SJSA1 (cell line): ENCODE measurements at regions not wholly inside any gene's neighbourhood (a gene's known extent, or its start where the extent isn't known, plus 50 kb on each side); places are given as distances from the start of the nearest gene placed in this dataset.

ENCODE experiments used
- DNase-seq, 2 experiments: peaks; one replicate each; pipeline ENCODE4 v3.0.0-alpha.2; 2015 to 2020; ENCODE audit warnings: low spot score in 2 of 2, low read depth in 1 of 2
- H3K27ac ChIP-seq: fragments of 250-450 bp; sonication (Bioruptor Pico); 2 replicates; pipeline ENCODE4 v1.5.1; 2020; ENCODE audit warnings: mild to moderate bottlenecking, moderate library complexity
- H3K27me3 ChIP-seq: fragments of 250-450 bp; sonication (Bioruptor Pico); replicated peaks from 2 replicates; pipeline ENCODE4 v1.5.1; 2020; ENCODE audit warnings: mild to moderate bottlenecking, moderate library complexity
- H3K36me3 ChIP-seq: fragments of 250-450 bp; sonication (Bioruptor Pico); 2 replicates; pipeline ENCODE4 v1.5.1; 2020; ENCODE audit warnings: mild to moderate bottlenecking
- H3K4me1 ChIP-seq: fragments of 250-450 bp; sonication (Bioruptor Pico); replicated peaks from 2 replicates; pipeline ENCODE4 v1.6.1; 2021; ENCODE audit warnings: mild to moderate bottlenecking
- H3K4me3 ChIP-seq: fragments of 250-450 bp; sonication (Bioruptor Pico); 2 replicates; pipeline ENCODE4 v1.5.1; 2020; ENCODE audit warnings: mild to moderate bottlenecking
- H3K9me3 ChIP-seq: fragments of 250-450 bp; sonication (Bioruptor Pico); replicated peaks from 2 replicates; pipeline ENCODE4 v1.5.1; 2020; ENCODE audit warnings: mild to moderate bottlenecking

DNA sequence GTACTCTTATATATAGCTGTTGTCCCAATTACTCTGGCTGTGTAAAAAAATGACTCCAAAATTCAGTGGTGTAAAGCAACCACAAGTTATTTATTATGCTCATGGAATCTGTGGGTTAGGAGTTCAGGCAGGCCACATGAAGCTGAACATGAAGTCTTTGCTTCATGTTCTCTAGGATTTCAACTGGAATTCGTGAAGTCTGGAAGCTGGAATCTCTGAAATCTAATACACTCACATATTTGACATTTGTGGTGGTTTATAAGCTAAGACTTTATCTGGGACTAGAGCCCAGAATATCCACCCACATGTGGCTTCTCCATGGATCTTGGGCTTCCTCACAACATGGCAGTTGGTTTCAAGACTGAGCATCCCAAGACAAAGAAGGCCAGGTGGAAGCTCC is 430.6 kb downstream of the MIAT start:
- Histone ChIP-seq H3K9me3 (no peaks in the 10 kb centered on the region; the same call in 1 of the 2 replicates), H3K4me3 (no peak overlapping the region), H3K4me1 (no peaks in the 10 kb centered on the region), H3K27me3 (no peaks in the 10 kb centered on the region), H3K27ac (no peak overlapping the region), H3K36me3 (no peaks in the 10 kb centered on the region)
- no peak for DNase-seq

DNA sequence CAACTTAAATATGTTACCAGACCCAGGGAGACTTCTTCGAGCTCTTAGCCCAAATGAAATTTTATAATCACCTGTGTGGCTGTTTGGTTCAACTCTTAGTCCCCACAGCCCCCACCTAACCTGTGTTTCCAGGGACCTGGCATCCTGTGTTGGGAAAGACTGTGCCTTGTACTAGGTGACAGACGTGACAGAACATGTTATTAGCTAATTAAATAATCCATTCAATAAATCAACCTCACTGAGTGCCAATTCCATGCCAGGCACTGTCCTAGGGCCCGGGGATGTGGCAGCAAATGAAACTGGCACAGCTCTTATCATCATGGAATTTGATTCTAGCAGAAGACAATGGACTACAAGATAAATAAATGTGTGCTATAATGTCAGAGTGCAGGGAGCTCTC is 431.9 kb downstream of the MIAT start:
- Histone ChIP-seq H3K27ac (no peak overlapping the region), H3K27me3 (no peaks in the 10 kb centered on the region), H3K9me3 (no peaks in the 10 kb centered on the region; the same call in 1 of the 2 replicates), H3K4me3 (no peak overlapping the region), H3K36me3 (no peaks in the 10 kb centered on the region), H3K4me1 (no peaks in the 10 kb centered on the region)
- DNase-seq: no peak

DNA sequence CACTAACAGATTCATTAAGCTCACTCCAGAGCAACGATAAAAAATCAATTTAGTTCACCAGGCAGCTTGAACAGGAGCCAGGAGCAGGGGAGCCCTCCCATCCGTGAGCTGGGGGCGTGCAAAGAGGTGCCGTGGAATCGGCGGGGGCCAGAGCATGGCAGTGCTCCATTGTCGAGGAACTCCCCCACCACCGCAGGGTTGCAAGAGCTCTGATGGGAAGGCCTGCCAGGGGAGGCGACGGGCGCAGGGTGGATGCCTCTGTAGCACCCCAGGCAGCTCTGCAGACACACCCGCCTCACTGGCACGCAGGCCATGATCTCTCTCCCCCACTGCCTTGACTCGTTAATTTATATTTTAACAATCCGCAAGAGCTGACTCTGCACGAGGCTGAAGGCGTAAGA is 433.2 kb downstream of the MIAT start:
- no peak for DNase-seq
- no peak overlapping the region for H3K27ac ChIP-seq
- no peak overlapping the region for H3K4me3 ChIP-seq
- H3K27me3 ChIP-seq: no peaks in the 10 kb centered on the region
- no peaks in the 10 kb centered on the region for H3K4me1 ChIP-seq
- H3K9me3 ChIP-seq: no peaks in the 10 kb centered on the region; the same call in 1 of the 2 replicates
- H3K36me3 ChIP-seq: no peaks in the 10 kb centered on the region

DNA sequence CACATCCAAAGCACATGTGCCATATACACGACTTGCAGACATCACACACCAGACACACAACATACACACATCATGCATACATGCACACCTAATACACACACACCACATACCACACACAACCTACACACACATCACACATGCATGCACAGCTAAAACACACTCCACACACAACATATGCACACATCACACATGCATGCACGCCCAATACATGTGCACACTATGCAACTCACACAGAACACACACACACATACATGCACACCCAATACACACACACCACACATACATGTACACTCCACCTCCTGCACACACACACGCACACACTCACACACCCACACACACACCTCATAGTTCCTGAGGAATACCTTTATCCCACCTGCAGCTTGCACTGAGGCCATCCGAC is 436.0 kb downstream of the MIAT start:
- Histone ChIP-seq H3K27ac (no peak overlapping the region), H3K4me3 (no peak overlapping the region), H3K36me3 (no peaks in the 10 kb centered on the region), H3K9me3 (no peaks in the 10 kb centered on the region; the same call in 1 of the 2 replicates), H3K4me1 (no peaks in the 10 kb centered on the region), H3K27me3 (no peaks in the 10 kb centered on the region)
- DNase-seq: no peak

DNA sequence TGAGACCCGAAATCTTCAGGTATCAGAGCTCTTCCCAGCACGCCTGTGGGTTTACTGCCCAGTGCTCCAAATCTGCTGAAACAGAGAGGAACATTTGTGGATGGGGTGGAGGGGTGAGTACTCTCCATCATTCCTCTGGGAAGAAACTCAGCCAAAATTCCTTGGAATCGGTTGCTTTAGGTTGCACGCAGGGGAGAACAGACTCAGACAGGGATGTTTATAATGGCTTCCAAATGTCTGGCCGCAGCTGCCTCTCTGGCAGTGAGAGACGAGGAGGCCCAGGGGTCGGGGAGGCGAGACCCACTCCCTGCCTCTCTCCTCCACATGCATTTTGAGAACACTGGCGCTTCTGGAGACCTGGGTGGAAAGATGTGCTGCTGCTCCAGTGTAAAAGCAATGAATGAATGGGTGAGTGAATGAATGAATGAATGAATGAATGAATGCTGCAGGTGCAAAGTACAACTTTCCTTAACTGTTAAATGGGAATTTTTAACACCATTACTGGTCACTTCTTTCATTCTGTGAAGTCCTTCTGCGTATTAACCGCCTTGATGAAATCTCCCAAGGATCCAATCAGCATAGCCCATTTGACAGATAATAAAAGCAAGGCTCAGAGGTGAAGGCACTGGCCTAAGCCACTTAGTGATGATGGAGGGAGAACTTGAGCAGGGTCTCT is 437.4 kb downstream of the MIAT start:
- DNase-seq: no peak
- no peaks in the 10 kb centered on the region for H3K4me1 ChIP-seq
- no peaks in the 10 kb centered on the region; the same call in 1 of the 2 replicates for H3K9me3 ChIP-seq
- no peaks in the 10 kb centered on the region for H3K27me3 ChIP-seq
- no peak overlapping the region for H3K4me3 ChIP-seq
- H3K36me3 ChIP-seq: no peaks in the 10 kb centered on the region
- no peak overlapping the region for H3K27ac ChIP-seq

DNA sequence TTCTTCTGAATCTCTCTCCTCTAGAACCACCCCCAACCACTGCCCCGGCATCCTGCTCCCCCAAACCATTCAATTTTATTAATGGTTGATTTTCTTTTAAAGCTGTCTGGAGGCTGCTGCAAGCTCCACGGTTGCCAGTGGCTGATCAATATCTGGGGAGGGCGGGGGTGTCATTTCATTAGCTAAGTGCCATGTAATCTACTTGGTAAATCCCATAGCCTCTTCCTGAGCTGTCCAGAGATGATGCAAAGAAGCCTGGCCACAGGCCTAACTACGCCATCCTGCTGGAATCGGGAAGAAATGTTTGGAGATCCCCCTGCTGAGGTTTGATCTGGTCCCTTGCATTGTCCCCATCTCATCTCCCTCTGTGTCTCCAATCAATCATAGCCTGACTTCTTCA is 440.1 kb downstream of the MIAT start:
- no peak overlapping the region for H3K4me3 ChIP-seq
- H3K9me3 ChIP-seq: no peaks in the 10 kb centered on the region; the same call in 1 of the 2 replicates
- DNase-seq: no peak
- no peaks in the 10 kb centered on the region for H3K27me3 ChIP-seq
- H3K27ac ChIP-seq: no peak overlapping the region
- H3K4me1 ChIP-seq: peaks cover 10% of the 10 kb centered on the region
- H3K36me3 ChIP-seq: no peaks in the 10 kb centered on the region

DNA sequence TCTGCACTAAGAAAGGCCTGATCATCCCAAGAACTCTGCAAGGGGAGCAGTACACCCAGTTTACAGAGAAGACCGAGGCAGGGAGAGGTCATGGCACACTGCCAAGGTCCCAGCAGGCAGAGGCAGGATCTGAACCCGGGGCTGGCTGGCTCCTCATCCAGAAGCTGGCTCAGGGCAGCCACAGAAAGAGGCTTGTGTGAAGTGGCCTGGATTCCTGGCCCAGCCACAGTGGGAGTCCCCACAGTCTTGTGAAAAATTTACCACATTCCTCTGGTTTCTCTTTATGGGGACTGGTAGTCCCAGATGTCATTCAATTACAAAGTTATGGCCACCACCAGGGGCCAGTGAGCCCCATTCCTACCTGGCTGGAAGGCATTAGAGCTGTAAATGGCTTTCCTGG is 440.5 kb downstream of the MIAT start:
- DNase-seq: peak in 1 of 2 experiments; percentile 23
- Histone ChIP-seq H3K27me3 (no peaks in the 10 kb centered on the region), H3K4me3 (no peak overlapping the region)

DNA sequence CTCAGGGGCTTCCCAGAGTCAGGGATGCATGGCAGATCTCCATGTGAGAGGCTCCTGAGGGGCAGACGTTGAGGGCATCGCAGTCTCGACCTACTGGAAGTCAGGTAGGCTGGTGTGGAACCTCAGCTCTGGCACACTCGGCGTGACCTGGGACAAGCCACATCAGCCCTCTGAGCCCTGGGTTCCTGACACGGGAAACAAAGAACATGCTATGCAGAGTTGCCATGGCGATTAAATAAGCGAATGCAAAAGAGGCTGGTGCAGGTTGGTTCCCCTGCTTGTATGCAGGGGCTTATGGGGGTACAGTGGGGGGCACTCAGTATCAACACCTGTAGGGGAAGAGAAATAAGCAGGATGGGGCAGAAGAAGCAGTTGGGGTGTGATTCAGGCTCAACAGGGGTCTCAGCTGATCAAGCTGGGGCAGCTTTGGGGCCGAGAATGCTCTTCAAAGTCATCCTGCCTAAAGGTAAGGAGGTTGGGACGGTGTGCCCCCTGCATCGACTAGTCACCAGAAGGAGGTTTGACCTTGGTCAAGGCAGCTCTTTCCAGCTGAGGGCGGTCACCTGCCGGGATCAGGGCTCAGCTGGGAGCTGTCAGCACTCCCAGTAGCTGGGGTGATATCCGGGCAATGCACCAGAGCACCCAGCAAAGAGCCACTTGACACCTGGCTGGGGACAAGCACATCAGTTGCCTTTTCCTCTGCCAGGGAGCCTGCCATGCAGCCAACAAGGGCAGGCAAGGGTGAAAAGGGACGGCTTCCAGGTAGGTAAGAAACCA is 442.7 kb downstream of the MIAT start:
- Histone ChIP-seq H3K4me1 (peaks cover 13% of the 10 kb centered on the region), H3K36me3 (no peaks in the 10 kb centered on the region), H3K9me3 (no peaks in the 10 kb centered on the region), H3K27me3 (no peaks in the 10 kb centered on the region), H3K27ac (no peak overlapping the region), H3K4me3 (no peak overlapping the region)
- no peak for DNase-seq

More for the DNA sequence above, 440.5 kb downstream of the MIAT start:
- Histone ChIP-seq H3K4me1 (peaks cover 10% of the 10 kb centered on the region), H3K36me3 (no peaks in the 10 kb centered on the region), H3K9me3 (no peaks in the 10 kb centered on the region; the same call in 1 of the 2 replicates), H3K27ac (no peak overlapping the region)

DNA sequence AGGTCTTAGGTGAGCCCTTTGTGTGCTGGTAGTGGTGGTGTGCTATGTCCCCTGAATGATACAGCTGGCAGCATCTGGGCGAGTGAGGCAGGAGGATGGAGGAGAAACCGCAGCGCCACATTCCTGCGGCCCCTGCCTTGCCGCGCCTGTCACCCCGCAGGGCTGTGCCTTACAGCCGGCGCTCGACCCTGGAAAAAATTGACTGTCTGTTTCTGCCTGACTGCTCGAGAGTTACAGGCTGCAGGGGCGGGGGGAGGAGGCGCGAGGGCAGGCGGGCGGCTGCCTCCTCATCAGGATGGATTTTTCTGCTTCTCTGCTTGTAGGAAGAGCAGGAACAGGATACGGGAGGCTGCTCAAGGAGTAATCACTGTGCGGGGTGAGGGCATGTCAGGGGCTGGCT is 443.4 kb downstream of the MIAT start:
- Histone ChIP-seq H3K9me3 (no peaks in the 10 kb centered on the region), H3K36me3 (no peaks in the 10 kb centered on the region), H3K4me1 (peaks cover 19% of the 10 kb centered on the region), H3K27me3 (no peaks in the 10 kb centered on the region), H3K27ac (no peak overlapping the region), H3K4me3 (no peak overlapping the region)
- DNase-seq: peak; percentile 60 to 69

DNA sequence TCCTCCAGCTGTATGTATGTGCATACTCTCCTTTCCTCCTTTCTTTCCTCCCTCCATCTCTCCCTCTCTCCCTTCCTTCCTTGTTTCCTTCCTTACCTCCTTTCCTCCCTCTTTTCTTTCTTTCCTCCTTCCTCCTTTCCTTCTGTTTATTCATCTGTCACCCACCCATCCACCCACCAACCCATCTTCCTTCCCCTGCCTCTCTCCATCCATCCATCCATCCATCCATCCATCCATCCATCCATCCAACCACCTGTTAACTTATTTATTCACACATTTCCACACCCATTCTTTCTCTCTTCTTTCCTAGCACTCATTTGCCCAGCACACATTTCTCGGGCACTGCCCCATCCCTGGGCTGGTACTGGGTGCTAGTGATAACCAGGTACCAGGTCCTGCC is 443.9 kb downstream of the MIAT start:
- Histone ChIP-seq H3K36me3 (no peaks in the 10 kb centered on the region), H3K4me1 (peaks cover 24% of the 10 kb centered on the region), H3K27ac (no peak overlapping the region), H3K27me3 (no peaks in the 10 kb centered on the region), H3K4me3 (no peak overlapping the region), H3K9me3 (no peaks in the 10 kb centered on the region)
- no peak for DNase-seq

DNA sequence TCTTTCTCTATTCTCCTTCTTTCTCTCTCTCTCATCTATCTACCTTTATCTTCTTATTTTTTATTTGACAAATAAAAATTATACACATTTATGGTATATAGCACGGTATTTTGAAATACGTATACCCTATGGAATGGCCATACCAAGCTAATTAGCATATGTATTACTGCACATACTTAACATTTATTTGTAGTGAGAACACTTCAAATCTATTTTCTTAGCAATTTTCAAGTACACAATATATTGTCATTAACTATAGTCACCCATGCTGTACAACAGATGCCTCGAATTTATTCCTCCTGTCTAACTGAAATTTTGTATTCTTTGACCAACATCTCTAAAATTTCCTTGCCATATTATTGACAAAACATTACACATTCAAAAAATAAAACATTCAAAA is 447.1 kb downstream of the MIAT start:
- Histone ChIP-seq H3K27me3 (no peaks in the 10 kb centered on the region), H3K4me1 (peaks cover 51% of the 10 kb centered on the region), H3K27ac (no peak overlapping the region), H3K9me3 (no peaks in the 10 kb centered on the region), H3K4me3 (no peak overlapping the region), H3K36me3 (no peaks in the 10 kb centered on the region)
- no peak for DNase-seq

DNA sequence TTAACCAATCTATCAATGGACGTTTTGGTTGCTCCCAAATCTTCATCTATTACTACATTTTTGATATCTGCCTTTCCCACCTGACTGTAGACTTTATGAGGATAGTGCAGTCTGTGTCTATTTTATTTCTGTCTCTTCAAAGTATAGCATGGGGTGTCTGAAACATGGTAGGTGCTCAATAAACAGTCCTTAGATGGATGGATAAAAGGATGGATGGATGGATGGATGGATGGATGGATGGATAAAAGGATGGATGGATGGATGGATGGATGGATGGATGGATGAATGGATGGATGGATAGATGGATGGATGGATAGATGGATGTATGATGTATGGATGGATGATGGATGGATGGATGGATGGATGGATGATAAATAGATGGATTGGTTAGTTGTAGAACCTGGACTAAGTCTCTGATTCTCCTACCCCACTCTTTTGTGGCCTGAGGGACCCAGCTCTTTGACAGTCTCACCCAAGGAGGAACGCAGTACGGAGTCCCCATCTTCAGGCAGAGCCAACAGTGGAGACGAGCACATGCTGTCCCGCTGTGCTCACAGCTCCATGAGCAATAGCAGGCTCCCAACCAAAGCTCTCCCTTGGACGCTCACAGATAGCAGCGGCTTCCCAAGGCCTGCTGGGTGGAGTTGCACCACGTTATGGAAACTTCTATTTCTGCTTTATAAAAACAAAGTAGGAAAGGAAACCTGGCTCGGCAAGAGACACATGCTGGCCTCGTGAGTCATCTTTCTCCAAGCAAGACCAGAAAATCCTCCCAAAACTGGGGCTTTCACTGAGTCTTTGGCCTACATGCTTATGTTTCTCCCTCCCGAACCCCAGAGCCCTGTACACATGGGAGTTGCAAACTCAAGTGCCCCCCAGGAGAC is 448.0 kb downstream of the MIAT start:
- Histone ChIP-seq H3K4me3 (no peak overlapping the region), H3K36me3 (no peaks in the 10 kb centered on the region), H3K4me1 (peaks cover 59% of the 10 kb centered on the region), H3K27ac (no peak overlapping the region), H3K27me3 (no peaks in the 10 kb centered on the region), H3K9me3 (no peaks in the 10 kb centered on the region)
- DNase-seq: peak; percentile 42 to 56

DNA sequence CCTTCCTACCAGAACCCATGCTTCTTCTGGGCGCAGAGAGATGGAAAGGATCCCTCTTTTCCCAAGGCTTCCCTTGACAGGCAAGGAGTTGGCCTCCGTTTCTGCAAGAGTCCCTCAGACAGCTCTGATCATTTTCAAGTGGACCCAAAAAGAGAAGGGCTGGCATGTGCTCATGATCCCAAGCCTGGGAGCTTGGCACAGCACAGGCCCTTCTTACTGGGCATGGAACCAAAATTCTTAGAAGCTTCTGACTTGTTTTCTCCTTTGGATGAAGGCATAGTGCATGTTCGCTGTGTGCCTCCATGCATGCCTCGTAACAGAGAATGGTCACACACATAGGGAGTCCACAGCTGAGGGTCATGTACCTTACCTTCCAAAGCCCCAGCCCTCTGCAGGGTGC is 449.6 kb downstream of the MIAT start:
- no peak for DNase-seq
- Histone ChIP-seq H3K27ac (no peak overlapping the region), H3K27me3 (no peaks in the 10 kb centered on the region), H3K36me3 (no peaks in the 10 kb centered on the region), H3K4me3 (no peak overlapping the region), H3K4me1 (peaks cover 66% of the 10 kb centered on the region), H3K9me3 (no peaks in the 10 kb centered on the region)

DNA sequence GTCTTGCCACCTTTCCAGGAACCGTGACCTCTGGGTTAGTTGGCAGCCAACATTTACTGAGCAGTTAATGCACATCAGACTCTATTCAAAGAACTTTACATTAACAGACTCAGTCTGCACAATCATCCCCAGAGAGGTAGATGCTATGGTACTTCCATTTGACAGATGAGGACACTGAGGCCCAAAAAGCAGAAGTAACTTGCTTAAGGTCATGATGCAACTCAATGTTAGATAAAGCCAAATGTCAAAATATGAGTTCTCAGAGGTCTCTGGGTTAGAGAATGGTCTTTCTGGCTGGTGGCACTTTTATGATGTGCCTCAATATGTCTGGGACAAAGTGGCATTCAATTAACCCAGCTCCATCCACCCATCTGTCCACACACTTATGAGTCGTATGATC is 450.0 kb downstream of the MIAT start:
- DNase-seq: no peak
- Histone ChIP-seq H3K36me3 (no peaks in the 10 kb centered on the region), H3K27ac (no peak overlapping the region), H3K9me3 (no peaks in the 10 kb centered on the region), H3K27me3 (no peaks in the 10 kb centered on the region), H3K4me3 (no peak overlapping the region), H3K4me1 (peaks cover 70% of the 10 kb centered on the region)
